ENCODE measurements at regions not wholly inside any gene's neighbourhood (a gene's known extent, or its start where the extent isn't known, plus 50 kb on each side); places are given as distances from the start of the nearest gene placed in this dataset.

- Mint-ChIP-seq H3K9me3 (ENCODE audit: low read depth) (peaks cover 6% of the 10 kb centered on the region), H3K4me1 (ENCODE audit: low read depth) (peaks cover 8% of the 10 kb centered on the region), H3K36me3 (ENCODE audit: insufficient read depth) (no peaks in the 10 kb centered on the region), H3K27me3 (peaks cover 14% of the 10 kb centered on the region), H3K4me3 (ENCODE audit: low read depth) (peak overlapping the region; percentile 54), H3K27ac (no peak overlapping the region)
- TF ChIP-seq CTCF (IDR thresholded peaks at IDR 0.05; ENCODE audit: unreplicated experiment), result peak; percentile 97
- peak; percentile 55 for DNase-seq (ENCODE audit: low spot score, unreplicated experiment)
These were observed 162.5 kb upstream of the CHRNA7 start for GRCh38 chr15:31867536-31868442.

GRCh38 chr15:31869686-31870307 lies 160.5 kb upstream of the CHRNA7 start:
- peaks cover 8% of the 10 kb centered on the region for H3K4me1 Mint-ChIP-seq (ENCODE audit: low read depth)
- peaks cover 18% of the 10 kb centered on the region for H3K27me3 Mint-ChIP-seq
- H3K4me3 Mint-ChIP-seq (ENCODE audit: low read depth), result peak overlapping the region; percentile 78
- TF ChIP-seq CTCF (IDR thresholded peaks at IDR 0.05; ENCODE audit: unreplicated experiment), result no peak
- no peaks in the 10 kb centered on the region for H3K9me3 Mint-ChIP-seq (ENCODE audit: low read depth)
- no peaks in the 10 kb centered on the region for H3K36me3 Mint-ChIP-seq (ENCODE audit: insufficient read depth)
- no peak for DNase-seq (ENCODE audit: low spot score, unreplicated experiment)
- peak overlapping the region; percentile 87 for H3K27ac Mint-ChIP-seq

GRCh38 chr15:31870328-31871165 lies 159.8 kb upstream of the CHRNA7 start, which contains the start of gene OTUD7A:
OTUD7A (minus strand) TSS chr15:31870673.
- H3K9me3 Mint-ChIP-seq (ENCODE audit: low read depth), result no peaks in the 10 kb centered on the region
- peak within 1 kb of the TSS; percentile 92 for H3K27ac Mint-ChIP-seq
- H3K27me3 Mint-ChIP-seq, result peaks cover 18% of the 10 kb centered on the region
- no peaks in the 10 kb centered on the region for H3K36me3 Mint-ChIP-seq (ENCODE audit: insufficient read depth)
- H3K4me1 Mint-ChIP-seq (ENCODE audit: low read depth), result peaks cover 8% of the 10 kb centered on the region
- TF ChIP-seq CTCF (IDR thresholded peaks at IDR 0.05; ENCODE audit: unreplicated experiment), result no peak
- H3K4me3 Mint-ChIP-seq (ENCODE audit: low read depth), result peak within 1 kb of the TSS; percentile 81
- peak; percentile 80 for DNase-seq (ENCODE audit: low spot score, unreplicated experiment)

GRCh38 chr15:31871166-31871886 lies 159.0 kb upstream of the CHRNA7 start:
- no peak for TF ChIP-seq CTCF (IDR thresholded peaks at IDR 0.05; ENCODE audit: unreplicated experiment)
- Mint-ChIP-seq H3K36me3 (ENCODE audit: insufficient read depth) (no peaks in the 10 kb centered on the region), H3K27ac (peak overlapping the region; percentile 92), H3K9me3 (ENCODE audit: low read depth) (no peaks in the 10 kb centered on the region), H3K27me3 (peaks cover 18% of the 10 kb centered on the region), H3K4me3 (ENCODE audit: low read depth) (peak overlapping the region; percentile 81), H3K4me1 (ENCODE audit: low read depth) (peaks cover 8% of the 10 kb centered on the region)
- DNase-seq (ENCODE audit: low spot score, unreplicated experiment), result no peak

All from progenitor cell of endocrine pancreas (in vitro differentiated cells).